Hematopoietic multipotent progenitor cell treated with erythropoietin and hydrocortisone succinate and interleukin-3 and kit ligand, for 15 days (in vitro differentiated cells): ENCODE measurements at regions not wholly inside any gene's neighbourhood (a gene's known extent, or its start where the extent isn't known, plus 50 kb on each side); places are given as distances from the start of the nearest gene placed in this dataset.
"Not testable (repeated sequence)": the region's sequence is repeated elsewhere in the genome, so short reads cannot be mapped to it uniquely, and the experiment has no call there.

ENCODE experiments used
- DNase-seq: peaks from one replicate; pipeline ENCODE4 v3.0.0-alpha.2; 2015; ENCODE audit warnings: low spot score

GRCh38 chr7:142568435-142569097 is 180.7 kb upstream of the PRSS1 start:
- DNase-seq, result no peak

- no peak for DNase-seq
These were observed 181.8 kb upstream of the PRSS1 start for GRCh38 chr7:142567201-142568075.

- DNase-seq, result no peak
These were observed 183.0 kb upstream of the PRSS1 start for GRCh38 chr7:142566271-142566670.

GRCh38 chr7:142564125-142564524 is 185.1 kb upstream of the PRSS1 start:
- DNase-seq, result not testable (repeated sequence)

- DNase-seq, result no peak
These were observed 185.8 kb upstream of the PRSS1 start for GRCh38 chr7:142563470-142563869.

- no peak for DNase-seq
These were observed 186.6 kb upstream of the PRSS1 start for GRCh38 chr7:142562688-142563087.

GRCh38 chr7:142561396-142561795 is 187.9 kb upstream of the PRSS1 start:
- not testable (repeated sequence) for DNase-seq

GRCh38 chr7:142560770-142561169 is 188.5 kb upstream of the PRSS1 start:
- not testable (repeated sequence) for DNase-seq

GRCh38 chr7:142560166-142560565 is 189.1 kb upstream of the PRSS1 start:
- DNase-seq, result no peak

- DNase-seq, result peak; percentile 49
These were observed 191.2 kb upstream of the PRSS1 start for GRCh38 chr7:142557971-142558582.

- no peak for DNase-seq
These were observed 192.5 kb upstream of the PRSS1 start for GRCh38 chr7:142556740-142557139.

GRCh38 chr7:142554560-142555532 is 194.4 kb upstream of the PRSS1 start:
- DNase-seq, result no peak

GRCh38 chr7:142553216-142553615 is 196.1 kb upstream of the PRSS1 start:
- no peak for DNase-seq

- DNase-seq, result no peak
These were observed 200.3 kb upstream of the PRSS1 start for GRCh38 chr7:142548978-142549377.

GRCh38 chr7:142546452-142546851 is 202.8 kb upstream of the PRSS1 start:
- DNase-seq, result no peak

GRCh38 chr7:142542942-142543341 is 206.3 kb upstream of the PRSS1 start:
- no peak for DNase-seq

- DNase-seq, result no peak
These were observed 207.2 kb upstream of the PRSS1 start for GRCh38 chr7:142542105-142542504.

GRCh38 chr7:142540371-142540770 is 208.9 kb upstream of the PRSS1 start:
- DNase-seq, result no peak

GRCh38 chr7:142539901-142540300 is 209.4 kb upstream of the PRSS1 start:
- DNase-seq, result no peak

GRCh38 chr7:142537760-142538159 is 211.5 kb upstream of the PRSS1 start:
- no peak for DNase-seq

- DNase-seq, result peak; percentile 52
These were observed 214.0 kb upstream of the PRSS1 start for GRCh38 chr7:142535123-142535779.
